HFF-Myc (cell line): ENCODE measurements at regions not wholly inside any gene's neighbourhood (a gene's known extent, or its start where the extent isn't known, plus 50 kb on each side); places are given as distances from the start of the nearest gene placed in this dataset.

Source experiments
- DNase-seq: peaks from one replicate; pipeline ENCODE4 v3.0.0-alpha.2; 2011; ENCODE audit warnings: low read depth; ENCODE audit errors: extremely low read depth
- H3K4me3 ChIP-seq: replicated peaks from 2 replicates; pipeline ENCODE4 v1.5.1; 2011; ENCODE audit warnings: low read depth, mild to moderate bottlenecking, control low read depth, low read length
- CTCF ChIP-seq: IDR thresholded peaks from 2 replicates; pipeline ENCODE4 v1.5.1; 2012; ENCODE audit warnings: mild to moderate bottlenecking, low read depth, low read length, control low read depth; ENCODE audit errors: missing control alignments

- H3K4me3 ChIP-seq = no peak overlapping the region
- no peak for TF ChIP-seq CTCF
- no peak for DNase-seq
Measured at GRCh38 chr3:155015776-155016436, 64.2 kb upstream of the MME start.

DNA sequence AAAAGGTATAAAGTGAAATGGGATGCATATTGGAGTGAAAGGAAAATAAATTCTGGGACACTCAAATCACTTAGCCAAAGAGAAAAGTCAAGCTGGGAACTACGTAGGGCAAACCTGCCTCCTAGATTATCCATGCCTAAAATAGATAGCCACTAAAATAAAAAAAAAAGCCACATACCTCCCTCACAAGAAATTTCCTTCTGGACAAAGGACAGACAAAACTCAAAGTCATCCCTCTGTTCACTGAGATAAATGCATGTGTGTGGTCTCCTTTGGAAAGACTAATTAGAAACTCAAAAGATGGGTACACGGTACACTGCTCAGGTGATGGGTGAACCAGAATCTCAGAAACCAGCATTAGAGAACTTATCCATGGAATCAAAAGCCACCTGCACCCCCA lies 65.2 kb upstream of the MME start:
- no peak for DNase-seq

DNA sequence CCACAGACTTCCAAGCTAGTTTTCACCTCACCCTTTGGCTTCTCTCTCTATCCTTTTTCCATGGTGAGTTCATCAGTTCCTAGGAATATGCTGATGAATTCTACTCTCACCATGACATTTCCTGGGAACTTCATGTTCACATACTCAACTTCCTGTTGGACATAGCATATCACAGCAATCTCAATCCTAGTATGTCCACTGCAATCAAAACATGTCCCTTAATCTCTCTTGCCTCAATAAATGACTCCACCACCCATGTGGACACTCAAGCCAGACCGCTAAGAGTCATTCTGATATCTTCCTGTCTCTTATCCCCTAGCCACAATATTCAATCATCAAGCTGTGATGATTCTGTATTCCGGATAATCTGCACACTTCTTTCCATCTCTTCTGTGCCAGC lies 66.7 kb upstream of the MME start:
- DNase-seq = no peak
- no peak for TF ChIP-seq CTCF
- no peak overlapping the region for H3K4me3 ChIP-seq

More for the DNA sequence above, 65.2 kb upstream of the MME start:
- no peak for TF ChIP-seq CTCF
- no peak overlapping the region for H3K4me3 ChIP-seq

DNA sequence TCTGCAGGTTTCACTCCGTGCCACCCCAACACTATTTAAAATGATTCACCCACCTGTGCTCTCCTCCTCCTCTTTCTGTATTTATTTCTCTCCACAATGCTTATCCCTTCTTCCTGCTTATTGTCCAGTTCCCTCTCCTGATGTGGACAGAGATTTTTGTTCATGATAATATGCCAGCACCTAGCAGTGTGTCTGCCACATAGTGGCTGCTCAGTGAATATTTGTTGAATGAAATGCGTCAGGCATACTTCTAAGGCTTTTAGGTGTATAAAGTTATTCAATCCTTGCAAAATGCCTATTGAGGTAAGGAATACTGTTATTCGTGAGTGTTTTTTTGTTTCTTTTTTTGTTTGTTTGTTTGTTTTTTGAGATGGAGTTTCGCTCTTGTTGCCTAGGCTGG lies 67.5 kb upstream of the MME start:
- TF ChIP-seq CTCF = no peak
- no peak for DNase-seq
- no peak overlapping the region for H3K4me3 ChIP-seq

- DNase-seq = no peak
- TF ChIP-seq CTCF = no peak
- no peak overlapping the region for H3K4me3 ChIP-seq
Measured at GRCh38 chr3:155010416-155010815, 69.7 kb upstream of the MME start.

GRCh38 chr3:155009217-155009616 lies 70.9 kb upstream of the MME start:
- TF ChIP-seq CTCF = no peak
- H3K4me3 ChIP-seq = no peak overlapping the region
- no peak for DNase-seq

DNA sequence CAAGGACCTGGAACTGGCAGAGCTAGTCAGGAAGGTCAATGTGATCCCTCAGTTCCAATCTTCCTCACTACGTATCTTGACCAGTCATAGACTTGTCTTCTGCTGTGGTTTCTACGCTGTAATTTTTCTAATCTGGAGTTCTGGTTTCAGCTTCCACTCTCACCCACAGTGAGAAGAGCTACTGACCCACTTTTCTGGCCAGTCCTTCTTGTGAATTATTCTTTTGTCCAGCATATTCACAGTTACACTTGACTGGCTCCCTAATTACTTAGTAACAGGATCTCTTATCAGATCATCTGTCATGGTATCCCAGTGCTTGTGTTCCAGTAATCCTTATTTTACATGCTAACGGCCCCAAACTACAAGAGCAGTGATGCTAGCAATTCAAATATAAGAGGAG lies 72.4 kb upstream of the MME start:
- H3K4me3 ChIP-seq = no peak overlapping the region
- no peak for TF ChIP-seq CTCF
- no peak for DNase-seq
